Natural killer cell treated with Interleukin-12 subunit alpha and Interleukin-12 subunit beta and Interleukin-15 and Interleukin-18, amount 100 ng/mL, for 72 hours (primary cell): ENCODE measurements at regions not wholly inside any gene's neighbourhood (a gene's known extent, or its start where the extent isn't known, plus 50 kb on each side); places are given as distances from the start of the nearest gene placed in this dataset.
"Not testable (repeated sequence)": the region's sequence is repeated elsewhere in the genome, so short reads cannot be mapped to it uniquely, and the experiment has no call there.

Experiments
- ATAC-seq, 2 donors: fragments of 150-1000 bp; cut with Tn5 transposase in 1 of 2; sonication (Bioruptor Pico), chemical (Tn5 transposase) in 1 of 2; 2 replicates each; pipeline ENCODE4 v1.10.0; 2021
- DNase-seq: peaks from one replicate; pipeline ENCODE4 v3.0.0; 2022; ENCODE audit warnings: low spot score
- H3K27ac Mint-ChIP-seq, 2 donors: 1 replicate in 1 of 2; 2 replicates in 1 of 2; pipeline ENCODE4 v1.8.0; 2022; ENCODE audit warnings: mixed read lengths in 2 of 2, mild to moderate bottlenecking in 1 of 2, moderate library complexity in 1 of 2
- H3K27me3 Mint-ChIP-seq, 2 donors: 1 replicate in 1 of 2; 2 replicates in 1 of 2; pipeline ENCODE4 v1.8.0; 2022; ENCODE audit warnings: mixed read lengths in 2 of 2
- H3K36me3 Mint-ChIP-seq: one replicate; pipeline ENCODE4 v1.8.0; 2022; ENCODE audit warnings: mixed read lengths
- H3K4me1 Mint-ChIP-seq, 2 donors: 1 replicate in 1 of 2; 2 replicates in 1 of 2; pipeline ENCODE4 v1.8.0; 2022; ENCODE audit warnings: low read depth in 2 of 2, mixed read lengths in 2 of 2, mild to moderate bottlenecking in 1 of 2
- H3K4me3 Mint-ChIP-seq: one replicate; pipeline ENCODE4 v1.8.0; 2022; ENCODE audit warnings: mixed read lengths
- H3K9me3 Mint-ChIP-seq: 2 replicates; pipeline ENCODE4 v1.8.0; 2022; ENCODE audit warnings: mixed read lengths

GRCh38 chr1:177423090-177423489 is 252.3 kb downstream of the BRINP2 start:
- H3K4me3 Mint-ChIP-seq: no peak overlapping the region
- no peak for DNase-seq
- H3K27ac Mint-ChIP-seq: no peak overlapping the region
- no peak for ATAC-seq
- H3K36me3 Mint-ChIP-seq: no peaks in the 10 kb centered on the region
- peaks cover 10% of the 10 kb centered on the region for H3K9me3 Mint-ChIP-seq
- no peaks in the 10 kb centered on the region for H3K27me3 Mint-ChIP-seq
- H3K4me1 Mint-ChIP-seq: no peaks in the 10 kb centered on the region

GRCh38 chr1:177413982-177414596 is 243.3 kb downstream of the BRINP2 start:
- peaks cover 14% of the 10 kb centered on the region for H3K9me3 Mint-ChIP-seq
- H3K4me3 Mint-ChIP-seq: no peak overlapping the region

GRCh38 chr1:177411381-177411780 is 240.6 kb downstream of the BRINP2 start:
- Mint-ChIP-seq H3K27me3 (no peaks in the 10 kb centered on the region), H3K4me3 (no peak overlapping the region), H3K4me1 (no peaks in the 10 kb centered on the region), H3K36me3 (peaks cover 13% of the 10 kb centered on the region), H3K27ac (no peak overlapping the region), H3K9me3 (peaks cover 23% of the 10 kb centered on the region)
- ATAC-seq: no peak
- no peak for DNase-seq

More at GRCh38 chr1:177413982-177414596, 243.3 kb downstream of the BRINP2 start:
- no peaks in the 10 kb centered on the region for H3K36me3 Mint-ChIP-seq
- H3K27me3 Mint-ChIP-seq: no peaks in the 10 kb centered on the region
- ATAC-seq: no peak
- H3K27ac Mint-ChIP-seq: no peak overlapping the region
- no peaks in the 10 kb centered on the region for H3K4me1 Mint-ChIP-seq
- DNase-seq: no peak

- H3K9me3 Mint-ChIP-seq: peaks cover 23% of the 10 kb centered on the region
- DNase-seq: no peak
These were observed 239.5 kb downstream of the BRINP2 start for GRCh38 chr1:177410179-177410766.

GRCh38 chr1:177406323-177406722 is 235.6 kb downstream of the BRINP2 start:
- Mint-ChIP-seq H3K9me3 (peaks cover 20% of the 10 kb centered on the region), H3K36me3 (peaks cover 13% of the 10 kb centered on the region)
- not testable (repeated sequence) for DNase-seq, H3K4me1 Mint-ChIP-seq, ATAC-seq, H3K27ac Mint-ChIP-seq, H3K27me3 Mint-ChIP-seq, H3K4me3 Mint-ChIP-seq

More at GRCh38 chr1:177410179-177410766, 239.5 kb downstream of the BRINP2 start:
- no peak overlapping the region for H3K27ac Mint-ChIP-seq
- no peaks in the 10 kb centered on the region for H3K4me1 Mint-ChIP-seq
- no peak overlapping the region for H3K4me3 Mint-ChIP-seq
- ATAC-seq: no peak
- no peaks in the 10 kb centered on the region for H3K27me3 Mint-ChIP-seq
- peaks cover 13% of the 10 kb centered on the region for H3K36me3 Mint-ChIP-seq

- Mint-ChIP-seq H3K4me1 (no peaks in the 10 kb centered on the region), H3K27ac (no peak overlapping the region), H3K4me3 (no peak overlapping the region), H3K36me3 (no peaks in the 10 kb centered on the region), H3K27me3 (no peaks in the 10 kb centered on the region), H3K9me3 (peaks cover 22% of the 10 kb centered on the region)
- DNase-seq (no peak), ATAC-seq (no peak)
These were observed 221.6 kb downstream of the BRINP2 start for GRCh38 chr1:177392336-177392735.

GRCh38 chr1:177385760-177386698 is 215.3 kb downstream of the BRINP2 start:
- Mint-ChIP-seq H3K9me3 (peaks cover 21% of the 10 kb centered on the region), H3K4me1 (no peaks in the 10 kb centered on the region), H3K27me3 (no peaks in the 10 kb centered on the region), H3K4me3 (no peak overlapping the region), H3K27ac (no peak overlapping the region), H3K36me3 (peaks cover 4% of the 10 kb centered on the region)
- ATAC-seq (no peak), DNase-seq (no peak)

GRCh38 chr1:177384461-177384860 is 213.7 kb downstream of the BRINP2 start:
- H3K27ac Mint-ChIP-seq: no peak overlapping the region
- H3K4me1 Mint-ChIP-seq: no peaks in the 10 kb centered on the region
- H3K27me3 Mint-ChIP-seq: no peaks in the 10 kb centered on the region
- ATAC-seq: no peak
- H3K9me3 Mint-ChIP-seq: peaks cover 15% of the 10 kb centered on the region
- no peak overlapping the region for H3K4me3 Mint-ChIP-seq
- peaks cover 4% of the 10 kb centered on the region for H3K36me3 Mint-ChIP-seq
- DNase-seq: no peak

- Mint-ChIP-seq H3K27ac (no peak overlapping the region), H3K27me3 (no peaks in the 10 kb centered on the region), H3K9me3 (peaks cover 14% of the 10 kb centered on the region), H3K4me1 (no peaks in the 10 kb centered on the region), H3K36me3 (peaks cover 4% of the 10 kb centered on the region), H3K4me3 (no peak overlapping the region)
- DNase-seq (no peak), ATAC-seq (no peak)
These were observed 213.0 kb downstream of the BRINP2 start for GRCh38 chr1:177383715-177384114.

GRCh38 chr1:177377866-177378265 is 207.1 kb downstream of the BRINP2 start:
- ATAC-seq: no peak
- Mint-ChIP-seq H3K27ac (no peak overlapping the region), H3K4me1 (no peaks in the 10 kb centered on the region), H3K9me3 (peaks cover 27% of the 10 kb centered on the region), H3K36me3 (peaks cover 4% of the 10 kb centered on the region), H3K27me3 (no peaks in the 10 kb centered on the region), H3K4me3 (no peak overlapping the region)
- no peak for DNase-seq

- Mint-ChIP-seq H3K4me1 (no peaks in the 10 kb centered on the region), H3K27ac (no peak overlapping the region), H3K36me3 (no peaks in the 10 kb centered on the region), H3K9me3 (peaks cover 23% of the 10 kb centered on the region), H3K27me3 (no peaks in the 10 kb centered on the region), H3K4me3 (no peak overlapping the region)
- DNase-seq (no peak), ATAC-seq (no peak)
These were observed 197.5 kb downstream of the BRINP2 start for GRCh38 chr1:177368255-177368654.

- H3K4me3 Mint-ChIP-seq: no peak overlapping the region
- peaks cover 15% of the 10 kb centered on the region for H3K9me3 Mint-ChIP-seq
- H3K27ac Mint-ChIP-seq: no peak overlapping the region
- H3K36me3 Mint-ChIP-seq: no peaks in the 10 kb centered on the region
- no peaks in the 10 kb centered on the region for H3K4me1 Mint-ChIP-seq
- DNase-seq (no peak), ATAC-seq (no peak)
- H3K27me3 Mint-ChIP-seq: no peaks in the 10 kb centered on the region
These were observed 195.3 kb downstream of the BRINP2 start for GRCh38 chr1:177366091-177366490.

GRCh38 chr1:177360791-177361190 is 190.0 kb downstream of the BRINP2 start:
- ATAC-seq (no peak), DNase-seq (no peak)
- Mint-ChIP-seq H3K36me3 (no peaks in the 10 kb centered on the region), H3K4me3 (no peak overlapping the region), H3K27me3 (no peaks in the 10 kb centered on the region), H3K9me3 (peaks cover 12% of the 10 kb centered on the region), H3K4me1 (no peaks in the 10 kb centered on the region), H3K27ac (no peak overlapping the region)
